Activated CD8-positive, alpha-beta memory T cell treated with anti-CD3 and anti-CD28 coated beads for 36 hours (primary cell): ENCODE measurements at regions not wholly inside any gene's neighbourhood (a gene's known extent, or its start where the extent isn't known, plus 50 kb on each side); places are given as distances from the start of the nearest gene placed in this dataset.
"Not testable (repeated sequence)": the region's sequence is repeated elsewhere in the genome, so short reads cannot be mapped to it uniquely, and the experiment has no call there.

ENCODE experiments used
- CTCF ChIA-PET: fragments of 350-600 bp; sonication (Branson Sonifier 250); formaldehyde crosslinking; loops from one replicate; lab custom pipeline; 2021; ENCODE audit warnings: antibody characterized with exemption; lab: Charles Lee
- POLR2A ChIA-PET: fragments of 350-600 bp; sonication (Branson Sonifier 250); formaldehyde crosslinking; loops from one replicate; lab custom pipeline; 2021; ENCODE audit warnings: antibody characterized with exemption; lab: Charles Lee

- CTCF ChIA-PET: interaction anchor here (0.6 to 1.2 kb wide), 2 partner anchors 14 to 425 kb away, joined by 3 read pairs; no protein-coding TSS in a partner anchor
Measured at GRCh38 chr20:53863039-53863438, 207.4 kb downstream of the BCAS1 start.

GRCh38 chr20:53862490-53862889, 207.9 kb downstream of the BCAS1 start:
- ChIA-PET CTCF (interaction anchor here (0.6 to 1.2 kb wide), 2 partner anchors 14 to 425 kb away, joined by 3 read pairs; no protein-coding TSS in a partner anchor), POLR2A (interaction anchor here (1.2 to 1.6 kb wide), 2 partner anchors 20 to 177 kb away, joined by 4 to 5 read pairs; no protein-coding TSS in a partner anchor)

More at GRCh38 chr20:53863039-53863438, 207.4 kb downstream of the BCAS1 start:
- POLR2A ChIA-PET: interaction anchor here (1.2 to 1.6 kb wide), 2 partner anchors 20 to 177 kb away, joined by 4 to 5 read pairs; no protein-coding TSS in a partner anchor

- POLR2A ChIA-PET, CTCF ChIA-PET: not testable (repeated sequence)
Measured at GRCh38 chr20:53862136-53862397, 208.3 kb downstream of the BCAS1 start.

- ChIA-PET CTCF (interaction anchor here (0.7 to 0.9 kb wide), 2 partner anchors 17 to 161 kb away, joined by 3 to 5 read pairs; no protein-coding TSS in a partner anchor), POLR2A (no interaction called here)
Measured at GRCh38 chr20:53859684-53860083, 210.7 kb downstream of the BCAS1 start.

GRCh38 chr20:53859009-53859408, 211.4 kb downstream of the BCAS1 start:
- POLR2A ChIA-PET: not testable (repeated sequence)
- CTCF ChIA-PET: interaction anchor here (0.7 kb wide), 1 partner anchor 160 kb away, joined by 5 read pairs; no protein-coding TSS in a partner anchor

- CTCF ChIA-PET: interaction anchor here (0.6 kb wide), 1 partner anchor 1730 kb away, joined by 3 read pairs; no protein-coding TSS in a partner anchor
- POLR2A ChIA-PET: not testable (repeated sequence)
Measured at GRCh38 chr20:53858516-53858915, 211.9 kb downstream of the BCAS1 start.

- ChIA-PET CTCF (interaction anchor here (0.6 to 0.9 kb wide), 2 partner anchors 58 to 1729 kb away, joined by 3 read pairs; no protein-coding TSS in a partner anchor), POLR2A (interaction anchor here (0.6 kb wide), 1 partner anchor 11 kb away, joined by 3 read pairs; no protein-coding TSS in a partner anchor)
Measured at GRCh38 chr20:53857723-53858236, 212.6 kb downstream of the BCAS1 start.

GRCh38 chr20:53856300-53857295, 213.8 kb downstream of the BCAS1 start:
- CTCF ChIA-PET: interaction anchor here (0.9 to 1.3 kb wide), 2 partner anchors 9 to 59 kb away, joined by 3 to 4 read pairs; no protein-coding TSS in a partner anchor
- POLR2A ChIA-PET: interaction anchor here (0.6 kb wide), 2 partner anchors 12 to 38 kb away, joined by 3 to 4 read pairs; no protein-coding TSS in a partner anchor

GRCh38 chr20:53855733-53856132, 214.7 kb downstream of the BCAS1 start:
- CTCF ChIA-PET: interaction anchor here (1.3 kb wide), 1 partner anchor 10 kb away, joined by 4 read pairs; no protein-coding TSS in a partner anchor
- POLR2A ChIA-PET: no interaction called here

GRCh38 chr20:53854609-53854926, 215.8 kb downstream of the BCAS1 start:
- CTCF ChIA-PET, POLR2A ChIA-PET: not testable (repeated sequence)

- CTCF ChIA-PET: no interaction called here
- POLR2A ChIA-PET: no interaction called here
Measured at GRCh38 chr20:53853111-53853713, 217.2 kb downstream of the BCAS1 start.

GRCh38 chr20:53852691-53853090, 217.7 kb downstream of the BCAS1 start:
- ChIA-PET POLR2A (no interaction called here), CTCF (no interaction called here)

GRCh38 chr20:53852014-53852413, 218.4 kb downstream of the BCAS1 start:
- CTCF ChIA-PET: no interaction called here
- POLR2A ChIA-PET: interaction anchor here (0.6 kb wide), 1 partner anchor 12 kb away, joined by 4 read pairs; no protein-coding TSS in a partner anchor

GRCh38 chr20:53850319-53850718, 220.1 kb downstream of the BCAS1 start:
- ChIA-PET POLR2A (no interaction called here), CTCF (no interaction called here)

GRCh38 chr20:53849471-53850059, 220.8 kb downstream of the BCAS1 start:
- POLR2A ChIA-PET: no interaction called here
- CTCF ChIA-PET: interaction anchor here (1.4 kb wide), 1 partner anchor 13 kb away, joined by 3 read pairs; no protein-coding TSS in a partner anchor

- ChIA-PET CTCF (interaction anchor here (1.4 kb wide), 2 partner anchors 15 to 24 kb away, joined by 3 read pairs; no protein-coding TSS in a partner anchor), POLR2A (interaction anchor here (0.7 kb wide), 1 partner anchor 217 kb away, joined by 4 read pairs; no protein-coding TSS in a partner anchor)
Measured at GRCh38 chr20:53848304-53848703, 222.1 kb downstream of the BCAS1 start.

GRCh38 chr20:53847837-53848170, 222.6 kb downstream of the BCAS1 start:
- CTCF ChIA-PET: interaction anchor here (1.4 kb wide), 2 partner anchors 15 to 25 kb away, joined by 3 read pairs; no protein-coding TSS in a partner anchor
- POLR2A ChIA-PET: no interaction called here

GRCh38 chr20:53847139-53847836, 223.1 kb downstream of the BCAS1 start:
- ChIA-PET POLR2A (interaction anchor here (0.7 kb wide), 1 partner anchor 38 kb away, joined by 4 read pairs; no protein-coding TSS in a partner anchor), CTCF (interaction anchor here (1.4 kb wide), 1 partner anchor 25 kb away, joined by 3 read pairs; no protein-coding TSS in a partner anchor)
